ENCODE measurements at regions not wholly inside any gene's neighbourhood (a gene's known extent, or its start where the extent isn't known, plus 50 kb on each side); places are given as distances from the start of the nearest gene placed in this dataset.

DNA sequence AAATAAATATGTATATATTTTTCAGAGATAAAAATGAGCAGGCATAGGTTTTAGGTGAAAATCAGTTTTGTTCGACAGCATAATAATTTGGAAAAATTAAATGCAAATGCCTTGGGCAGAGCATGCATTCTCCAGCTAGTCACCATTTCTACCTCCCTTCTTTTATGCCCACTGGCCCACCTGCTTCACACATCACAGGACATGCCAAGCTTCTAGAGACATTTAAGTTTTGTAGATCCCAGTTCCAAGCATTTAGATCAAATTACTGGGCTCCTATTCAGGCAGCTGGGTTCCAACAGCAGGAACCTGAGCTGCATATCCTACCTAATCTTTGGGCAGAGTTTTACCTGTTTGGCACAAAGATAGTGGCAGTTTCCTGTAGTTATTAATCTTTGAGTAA lies 67.6 kb upstream of the SLC38A4 start (continued):
- no peak for TF ChIP-seq JARID2 (CRISPR knock-in tag; IDR thresholded peaks at IDR 0.05; ENCODE audit: insufficient replicate concordance)

DNA sequence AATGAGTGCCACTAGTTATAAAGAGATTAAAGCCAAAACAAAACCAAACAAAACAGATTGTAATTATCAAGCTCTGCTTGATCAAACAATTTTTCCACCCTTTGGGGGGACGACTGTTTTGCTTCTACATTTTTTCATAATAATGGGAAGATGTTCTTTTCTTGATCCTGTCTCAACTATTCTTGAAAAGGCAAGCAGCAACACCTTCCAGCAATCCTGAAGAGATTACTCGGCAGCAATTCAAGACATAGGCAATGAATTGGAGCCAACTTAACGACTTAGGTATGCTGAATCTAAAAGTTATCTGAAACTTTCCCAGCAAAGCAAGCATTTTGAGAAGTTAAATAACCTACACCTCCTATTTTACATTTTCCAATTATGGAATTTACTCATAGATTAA lies 69.9 kb upstream of the SLC38A4 start:
- FAIRE-seq, result no peak
- TF ChIP-seq, protein P1, sequence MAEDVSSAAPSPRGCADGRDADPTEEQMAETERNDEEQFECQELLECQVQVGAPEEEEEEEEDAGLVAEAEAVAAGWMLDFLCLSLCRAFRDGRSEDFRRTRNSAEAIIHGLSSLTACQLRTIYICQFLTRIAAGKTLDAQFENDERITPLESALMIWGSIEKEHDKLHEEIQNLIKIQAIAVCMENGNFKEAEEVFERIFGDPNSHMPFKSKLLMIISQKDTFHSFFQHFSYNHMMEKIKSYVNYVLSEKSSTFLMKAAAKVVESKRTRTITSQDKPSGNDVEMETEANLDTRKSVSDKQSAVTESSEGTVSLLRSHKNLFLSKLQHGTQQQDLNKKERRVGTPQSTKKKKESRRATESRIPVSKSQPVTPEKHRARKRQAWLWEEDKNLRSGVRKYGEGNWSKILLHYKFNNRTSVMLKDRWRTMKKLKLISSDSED (CRISPR knock-in tag; IDR thresholded peaks at IDR 0.05), result no peak
- no peak for TF ChIP-seq ZNF256 (CRISPR knock-in tag; conservative IDR thresholded peaks at IDR 0.05)
- TF ChIP-seq, protein P2, sequence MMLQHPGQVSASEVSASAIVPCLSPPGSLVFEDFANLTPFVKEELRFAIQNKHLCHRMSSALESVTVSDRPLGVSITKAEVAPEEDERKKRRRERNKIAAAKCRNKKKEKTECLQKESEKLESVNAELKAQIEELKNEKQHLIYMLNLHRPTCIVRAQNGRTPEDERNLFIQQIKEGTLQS (CRISPR knock-in tag; IDR thresholded peaks at IDR 0.05), result no peak
- TF ChIP-seq NCOA1 (CRISPR knock-in tag; IDR thresholded peaks at IDR 0.05), result no peak
- no peak for TF ChIP-seq FOSL1 (CRISPR knock-in tag; IDR thresholded peaks at IDR 0.05; ENCODE audit: borderline replicate concordance)
- TF ChIP-seq PAF1 (CRISPR knock-in tag; IDR thresholded peaks at IDR 0.05), result no peak
- no peak for TF ChIP-seq EED (CRISPR knock-in tag; IDR thresholded peaks at IDR 0.05)
- no peak for TF ChIP-seq ZNF652 (CRISPR knock-in tag; IDR thresholded peaks at IDR 0.05; ENCODE audit: borderline replicate concordance, low read depth)
- TF ChIP-seq, protein P3, sequence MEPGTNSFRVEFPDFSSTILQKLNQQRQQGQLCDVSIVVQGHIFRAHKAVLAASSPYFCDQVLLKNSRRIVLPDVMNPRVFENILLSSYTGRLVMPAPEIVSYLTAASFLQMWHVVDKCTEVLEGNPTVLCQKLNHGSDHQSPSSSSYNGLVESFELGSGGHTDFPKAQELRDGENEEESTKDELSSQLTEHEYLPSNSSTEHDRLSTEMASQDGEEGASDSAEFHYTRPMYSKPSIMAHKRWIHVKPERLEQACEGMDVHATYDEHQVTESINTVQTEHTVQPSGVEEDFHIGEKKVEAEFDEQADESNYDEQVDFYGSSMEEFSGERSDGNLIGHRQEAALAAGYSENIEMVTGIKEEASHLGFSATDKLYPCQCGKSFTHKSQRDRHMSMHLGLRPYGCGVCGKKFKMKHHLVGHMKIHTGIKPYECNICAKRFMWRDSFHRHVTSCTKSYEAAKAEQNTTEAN (CRISPR knock-in tag; conservative IDR thresholded peaks at IDR 0.05), result no peak
- no peak for TF ChIP-seq CBFB (CRISPR knock-in tag; IDR thresholded peaks at IDR 0.05)
- no peak for TF ChIP-seq ZBTB21 (CRISPR knock-in tag; IDR thresholded peaks at IDR 0.05)
- TF ChIP-seq ARNT (IDR thresholded peaks at IDR 0.05), result no peak
- TF ChIP-seq XBP1 (CRISPR knock-in tag; IDR thresholded peaks at IDR 0.05), result no peak
- no peak for TF ChIP-seq SRY (CRISPR knock-in tag; IDR thresholded peaks at IDR 0.05)
- no peak for TF ChIP-seq ZKSCAN1 (IDR thresholded peaks at IDR 0.05; ENCODE audit: low read length)
- TF ChIP-seq RCOR2 (CRISPR knock-in tag; IDR thresholded peaks at IDR 0.05), result no peak
- no peak for TF ChIP-seq NCOA2 (CRISPR knock-in tag; IDR thresholded peaks at IDR 0.05)
- H3K27ac ChIP-seq (ENCODE audit: extremely low read length, insufficient read depth, low read length), result no peak overlapping the region
- no peaks in the 10 kb centered on the region for H3K9me3 ChIP-seq (ENCODE audit: low read length)
- no peak overlapping the region for H2AFZ ChIP-seq (ENCODE audit: low read length)
- in situ Hi-C loops (cut with HindIII; ENCODE audit: extremely low pct_ligation_motif_present, low pct_unique_long_range_greater_than_20kb) (no loop called here), intact Hi-C loops (cut with micrococcal nuclease; ENCODE audit: unreplicated experiment) (no loop called here)
- DNase-seq (ENCODE audit: low spot score), result no peak
- POLR2A ChIA-PET, result no interaction called here
- H3K79me2 ChIP-seq (ENCODE audit: insufficient read depth, low read length), result no peaks in the 10 kb centered on the region
- H4K20me1 ChIP-seq (ENCODE audit: insufficient read depth, low read length), result no peaks in the 10 kb centered on the region
- no peaks in the 10 kb centered on the region for H3K4me1 ChIP-seq (ENCODE audit: insufficient read depth, low read length)
- BruUV-seq (replicated peaks), result no TSS peak
- CTCF ChIA-PET (ENCODE audit: low intra/inter-chr PET ratio, low total read pairs), result no interaction called here
- no peaks in the 10 kb centered on the region; a peak in 1 of 5 replicates for H3K27me3 ChIP-seq (ENCODE audit: control insufficient read depth in 1 of 2, insufficient read depth in 2 of 2, low read length in 2 of 2)
- H3K36me3 ChIP-seq (replicated peaks in 1 of 2; ENCODE audit: control insufficient read depth in 1 of 2, insufficient read depth in 2 of 2, low read length in 2 of 2), result no peaks in the 10 kb centered on the region
- H3K4me3 ChIP-seq (replicated peaks in 1 of 3; ENCODE audit: insufficient read depth in 1 of 3, low read depth in 2 of 3, low read length in 3 of 3), result no peak overlapping the region
- H3K4me2 ChIP-seq (ENCODE audit: low read depth, low read length), result no peak overlapping the region
- ATAC-seq, result no peak
- 12% methylated on average over 3 of the region's 3 CpGs for WGBS (ENCODE audit: low lambda C conversion rate)
- H3K9ac ChIP-seq (ENCODE audit: insufficient read depth, low read depth, low read length), result no peak overlapping the region

Data from HepG2 (cell line).